ENCODE measurements at regions not wholly inside any gene's neighbourhood (a gene's known extent, or its start where the extent isn't known, plus 50 kb on each side); places are given as distances from the start of the nearest gene placed in this dataset.

DNA sequence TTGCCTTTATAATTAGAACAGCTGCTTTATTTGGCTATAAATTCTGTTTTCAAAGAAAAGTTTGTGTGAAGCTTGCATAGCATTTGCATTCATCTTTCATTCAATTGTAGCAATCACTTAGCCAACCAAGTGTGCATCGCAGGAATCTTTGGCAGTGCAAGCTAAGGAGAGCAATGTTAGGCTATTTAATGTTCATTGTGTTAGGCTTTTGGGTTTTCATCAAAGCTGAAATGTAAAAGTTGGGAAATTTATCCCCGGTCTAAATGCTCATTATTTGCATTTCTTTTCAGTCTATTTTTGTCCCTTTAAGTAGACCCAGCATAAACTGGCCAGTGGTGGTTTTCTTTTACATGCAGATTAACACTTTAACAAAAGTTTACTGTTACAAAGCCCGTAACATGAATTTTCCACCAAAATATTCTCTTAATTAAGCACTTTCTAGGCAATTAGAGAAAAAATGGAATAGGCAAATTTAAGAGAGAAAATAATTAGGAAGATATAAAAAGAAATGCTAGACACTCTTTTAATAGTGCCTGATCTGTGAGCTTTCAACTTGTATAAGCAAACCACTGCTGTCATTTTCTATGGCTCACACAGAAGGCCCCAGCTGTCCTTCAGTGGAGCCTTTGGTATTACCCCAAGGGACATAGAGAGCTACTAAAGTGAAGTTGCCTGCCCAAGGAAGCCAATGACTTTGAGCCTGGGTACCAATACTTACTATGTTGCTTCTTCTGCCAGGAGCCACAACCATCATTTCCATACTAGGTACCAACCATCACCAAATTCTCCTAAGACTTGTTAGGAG is 898.9 kb upstream of the SEL1L start:
- no peaks in the 10 kb centered on the region for H3K27me3 ChIP-seq (replicated peaks; ENCODE audit: control insufficient read depth, insufficient read depth, low read length)
- no peak overlapping the region for H3K4me3 ChIP-seq (replicated peaks; ENCODE audit: low read depth, low read length)
- TF ChIP-seq, protein P1, sequence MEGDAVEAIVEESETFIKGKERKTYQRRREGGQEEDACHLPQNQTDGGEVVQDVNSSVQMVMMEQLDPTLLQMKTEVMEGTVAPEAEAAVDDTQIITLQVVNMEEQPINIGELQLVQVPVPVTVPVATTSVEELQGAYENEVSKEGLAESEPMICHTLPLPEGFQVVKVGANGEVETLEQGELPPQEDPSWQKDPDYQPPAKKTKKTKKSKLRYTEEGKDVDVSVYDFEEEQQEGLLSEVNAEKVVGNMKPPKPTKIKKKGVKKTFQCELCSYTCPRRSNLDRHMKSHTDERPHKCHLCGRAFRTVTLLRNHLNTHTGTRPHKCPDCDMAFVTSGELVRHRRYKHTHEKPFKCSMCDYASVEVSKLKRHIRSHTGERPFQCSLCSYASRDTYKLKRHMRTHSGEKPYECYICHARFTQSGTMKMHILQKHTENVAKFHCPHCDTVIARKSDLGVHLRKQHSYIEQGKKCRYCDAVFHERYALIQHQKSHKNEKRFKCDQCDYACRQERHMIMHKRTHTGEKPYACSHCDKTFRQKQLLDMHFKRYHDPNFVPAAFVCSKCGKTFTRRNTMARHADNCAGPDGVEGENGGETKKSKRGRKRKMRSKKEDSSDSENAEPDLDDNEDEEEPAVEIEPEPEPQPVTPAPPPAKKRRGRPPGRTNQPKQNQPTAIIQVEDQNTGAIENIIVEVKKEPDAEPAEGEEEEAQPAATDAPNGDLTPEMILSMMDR (IDR thresholded peaks at IDR 0.05; ENCODE audit: insufficient read depth, low read length, poor library complexity, severe bottlenecking), result no peak
- no peaks in the 10 kb centered on the region for H3K36me3 ChIP-seq (ENCODE audit: control insufficient read depth, insufficient read depth, low read length)
- DNase-seq (ENCODE audit: extremely low read depth, insufficient read length), result no peak

DNA sequence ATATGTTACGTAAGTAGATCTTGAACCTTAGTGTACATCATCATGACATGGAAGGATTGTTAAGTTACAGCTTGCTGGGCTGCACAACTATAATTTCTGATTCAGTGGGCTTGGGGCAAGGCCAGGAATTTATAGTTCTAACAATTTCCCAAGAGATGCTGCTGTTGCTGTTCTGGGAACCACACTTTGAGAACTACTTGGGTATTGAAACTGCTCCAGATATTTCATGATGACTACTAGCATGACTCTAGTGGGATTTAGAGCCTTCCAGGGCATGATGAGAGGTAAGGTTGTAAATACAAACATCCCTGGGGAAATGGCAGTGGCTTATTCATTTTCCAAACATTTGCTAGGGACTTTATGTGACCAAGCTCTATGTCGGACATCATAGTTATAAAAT is 904.8 kb upstream of the SEL1L start:
- TF ChIP-seq, protein P1 (IDR thresholded peaks at IDR 0.05; ENCODE audit: insufficient read depth, low read length, poor library complexity, severe bottlenecking), result no peak
- no peaks in the 10 kb centered on the region for H3K36me3 ChIP-seq (ENCODE audit: control insufficient read depth, insufficient read depth, low read length)
- DNase-seq (ENCODE audit: extremely low read depth, insufficient read length), result no peak
- H3K4me3 ChIP-seq (replicated peaks; ENCODE audit: low read depth, low read length), result no peak overlapping the region
- H3K27me3 ChIP-seq (replicated peaks; ENCODE audit: control insufficient read depth, insufficient read depth, low read length), result no peaks in the 10 kb centered on the region

DNA sequence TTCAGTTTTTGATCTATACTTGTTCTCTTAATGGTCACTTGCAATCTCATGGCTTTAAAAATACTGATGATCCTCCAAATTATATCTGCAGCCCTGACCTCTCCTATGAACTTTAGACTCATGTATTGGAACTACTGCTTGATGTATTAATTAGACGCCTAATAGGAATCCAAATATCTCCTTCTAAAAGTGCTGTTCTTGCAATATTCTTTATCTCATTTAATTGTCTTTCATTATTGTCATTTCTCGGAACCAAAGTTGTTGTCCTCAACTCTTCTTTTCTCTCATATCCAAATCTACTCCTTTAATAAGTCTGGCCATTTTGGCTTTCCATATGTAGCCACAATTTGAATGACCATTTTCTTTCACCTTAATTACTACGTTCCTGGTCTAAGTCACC is 907.6 kb upstream of the SEL1L start:
- no peak for DNase-seq (ENCODE audit: extremely low read depth, insufficient read length)
- Histone ChIP-seq H3K4me3 (replicated peaks; ENCODE audit: low read depth, low read length) (no peak overlapping the region), H3K36me3 (ENCODE audit: control insufficient read depth, insufficient read depth, low read length) (no peaks in the 10 kb centered on the region), H3K27me3 (replicated peaks; ENCODE audit: control insufficient read depth, insufficient read depth, low read length) (no peaks in the 10 kb centered on the region)
- TF ChIP-seq, protein P1 (IDR thresholded peaks at IDR 0.05; ENCODE audit: insufficient read depth, low read length, poor library complexity, severe bottlenecking), result no peak

DNA sequence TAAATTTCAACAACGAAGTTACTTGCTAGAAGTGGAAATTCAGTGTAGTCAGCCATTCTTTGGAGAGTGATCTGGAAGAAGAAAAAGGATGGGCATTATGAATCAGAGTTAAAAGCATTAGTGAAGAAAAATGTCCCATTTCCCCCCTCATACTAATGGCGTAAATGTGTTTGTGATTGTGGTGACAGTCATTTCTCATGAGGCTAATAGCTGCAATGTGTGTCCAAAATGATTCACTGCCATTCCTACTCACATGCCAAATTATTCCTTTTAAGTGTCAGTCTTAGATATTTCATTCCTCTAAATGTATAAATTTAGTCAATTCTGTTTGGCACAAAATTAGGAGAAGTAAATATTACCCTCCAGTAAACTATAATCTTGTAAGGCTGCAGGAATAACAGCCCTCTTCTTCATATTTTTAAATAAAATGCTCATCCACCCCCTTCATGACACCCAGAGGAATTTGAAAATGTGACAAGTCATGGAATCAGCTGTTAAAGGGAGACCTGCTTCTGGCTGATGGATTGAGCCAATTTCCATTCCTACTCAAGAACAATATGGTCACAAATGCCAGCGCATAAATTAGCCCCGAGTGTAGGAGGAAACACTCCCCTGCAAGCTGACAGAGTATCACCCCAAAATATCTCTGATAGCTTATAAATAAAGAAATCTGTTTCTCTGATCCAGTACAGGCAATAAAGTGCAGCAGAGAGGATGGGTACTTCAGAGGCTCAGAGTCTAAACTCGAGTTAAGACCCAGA is 912.3 kb upstream of the SEL1L start:
- no peak overlapping the region for H3K4me3 ChIP-seq (replicated peaks; ENCODE audit: low read depth, low read length)
- DNase-seq (ENCODE audit: extremely low read depth, insufficient read length), result no peak
- no peaks in the 10 kb centered on the region for H3K36me3 ChIP-seq (ENCODE audit: control insufficient read depth, insufficient read depth, low read length)
- H3K27me3 ChIP-seq (replicated peaks; ENCODE audit: control insufficient read depth, insufficient read depth, low read length), result no peaks in the 10 kb centered on the region
- TF ChIP-seq, protein P1 (IDR thresholded peaks at IDR 0.05; ENCODE audit: insufficient read depth, low read length, poor library complexity, severe bottlenecking), result no peak

DNA sequence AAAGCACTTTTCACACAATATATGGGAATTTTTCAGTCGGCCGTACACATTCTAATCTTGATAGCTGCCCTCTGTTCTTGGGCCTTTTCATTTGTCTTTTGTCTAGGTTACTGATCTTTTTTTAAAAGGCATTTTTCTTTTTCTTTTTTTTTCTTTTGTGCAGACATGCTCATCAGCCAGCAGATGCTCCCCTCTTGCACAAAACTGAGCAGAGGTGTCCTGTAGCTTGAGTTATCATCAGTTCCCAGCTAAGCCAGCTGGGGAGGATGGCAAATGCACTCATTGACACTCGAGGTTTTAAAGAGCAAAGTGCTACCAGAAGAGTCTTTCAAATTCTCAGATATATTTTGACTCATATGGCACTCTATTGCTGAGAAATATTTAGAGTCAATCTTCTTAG is 913.9 kb upstream of the SEL1L start:
- TF ChIP-seq, protein P1 (IDR thresholded peaks at IDR 0.05; ENCODE audit: insufficient read depth, low read length, poor library complexity, severe bottlenecking), result no peak
- Histone ChIP-seq H3K27me3 (replicated peaks; ENCODE audit: control insufficient read depth, insufficient read depth, low read length) (no peaks in the 10 kb centered on the region), H3K36me3 (ENCODE audit: control insufficient read depth, insufficient read depth, low read length) (no peaks in the 10 kb centered on the region), H3K4me3 (replicated peaks; ENCODE audit: low read depth, low read length) (no peak overlapping the region)
- no peak for DNase-seq (ENCODE audit: extremely low read depth, insufficient read length)
